GM18870 (cell line): ENCODE measurements at regions not wholly inside any gene's neighbourhood (a gene's known extent, or its start where the extent isn't known, plus 50 kb on each side); places are given as distances from the start of the nearest gene placed in this dataset.
"Not testable (repeated sequence)": the region's sequence is repeated elsewhere in the genome, so short reads cannot be mapped to it uniquely, and the experiment has no call there.

Source experiments
- ATAC-seq: cut with Tn5 transposase; IDR thresholded peaks from one replicate; pipeline ENCODE4 v1.9.1; 2021; ENCODE audit warnings: moderate library complexity; ENCODE audit not compliant: unreplicated experiment

- not testable (repeated sequence) for ATAC-seq
Observed at GRCh38 chr10:78096486-78096885, 62.8 kb downstream of the RPS24 start.

GRCh38 chr10:78102593-78102992, 68.9 kb downstream of the RPS24 start:
- not testable (repeated sequence) for ATAC-seq

DNA sequence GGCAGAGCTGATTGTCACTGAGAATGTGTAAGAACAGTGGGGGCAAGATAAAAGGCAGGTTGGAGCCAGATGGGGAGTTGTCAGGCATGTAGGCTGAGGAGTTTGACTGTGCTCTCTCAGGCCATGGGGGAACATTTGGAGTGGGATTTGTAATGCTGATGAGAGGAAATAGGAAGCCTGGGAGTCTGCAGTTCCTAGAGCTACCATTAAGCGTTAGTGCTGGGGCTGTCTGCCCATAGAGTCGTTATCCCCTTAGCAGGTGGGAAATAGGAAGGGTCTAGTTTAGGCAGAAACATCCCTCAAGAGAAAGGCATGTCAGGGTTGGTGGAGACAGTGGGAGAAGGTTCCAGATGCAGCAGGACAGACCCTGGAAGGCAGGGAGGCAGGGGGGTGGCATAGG, 75.5 kb downstream of the RPS24 start:
- no peak for ATAC-seq

DNA sequence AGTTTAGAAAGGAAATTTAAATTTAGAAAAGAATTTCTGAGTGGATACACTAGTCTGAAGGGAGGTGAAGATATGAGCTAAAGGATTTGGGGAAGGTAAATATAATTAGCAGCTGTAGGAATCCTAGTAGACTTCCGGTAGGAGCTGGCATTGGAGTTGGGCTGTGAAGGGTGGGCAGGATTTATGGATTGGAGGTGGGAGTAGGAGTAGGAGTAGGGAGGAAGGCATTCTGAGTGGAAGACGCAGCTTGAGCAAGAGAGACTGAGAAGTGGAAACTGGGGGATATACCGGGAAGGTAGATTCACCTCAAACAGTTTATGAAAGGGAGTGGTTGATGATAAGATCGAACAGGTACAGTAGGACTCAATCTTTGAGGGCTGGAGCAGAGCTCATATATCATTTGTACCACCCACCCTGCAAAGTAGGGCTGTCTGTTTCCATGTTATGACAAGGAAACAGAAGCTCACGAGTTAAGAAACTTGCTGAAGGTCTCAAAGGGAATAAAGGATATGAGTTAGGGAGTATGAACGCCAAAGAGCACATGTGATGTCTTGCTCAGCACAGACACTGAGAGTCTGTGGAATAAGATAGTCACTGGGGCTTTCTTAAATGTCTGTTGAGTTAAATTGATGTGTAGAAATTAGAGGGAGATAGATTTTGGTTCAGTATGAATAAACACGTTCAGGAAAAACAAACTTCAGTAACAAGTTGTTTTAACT, 81.6 kb downstream of the RPS24 start:
- no peak for ATAC-seq

DNA sequence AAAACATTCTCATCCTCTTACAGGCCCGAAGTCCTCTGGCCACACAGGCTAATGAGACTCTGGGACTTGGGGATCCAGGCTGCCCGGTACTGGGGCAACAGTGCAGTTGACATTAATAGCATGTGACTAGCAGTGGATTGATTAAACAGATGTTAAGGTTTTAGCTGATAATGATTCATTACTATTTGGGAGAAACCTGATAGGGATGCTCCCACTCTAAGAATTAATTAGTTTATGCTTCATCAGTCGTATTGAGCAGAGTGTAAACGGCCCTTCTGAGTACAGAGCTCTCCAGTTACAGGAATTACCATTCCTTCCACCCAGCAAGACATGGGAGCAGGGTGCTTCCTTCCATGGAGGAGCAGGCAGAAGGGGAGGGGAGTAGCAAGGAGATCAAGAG, 82.7 kb downstream of the RPS24 start:
- ATAC-seq = no peak

DNA sequence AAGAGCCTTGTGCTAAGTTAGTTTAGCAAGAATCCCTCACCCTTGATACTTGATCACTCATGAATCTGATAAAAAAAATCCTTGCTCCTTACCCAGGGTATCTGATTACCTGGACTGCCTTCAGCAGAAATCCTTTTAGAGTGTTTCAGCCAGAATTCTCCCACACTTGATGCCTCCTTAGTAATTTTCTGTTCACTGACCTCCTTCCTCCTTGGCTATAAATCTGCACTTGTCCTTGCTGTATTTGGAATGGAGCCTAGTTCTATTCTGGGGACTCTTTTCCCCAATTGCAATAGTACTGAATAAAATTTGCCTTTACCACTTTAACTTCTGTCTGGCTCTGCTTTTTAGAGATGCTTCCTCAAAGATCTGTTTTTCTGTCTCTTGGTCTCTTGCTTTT, 84.9 kb downstream of the RPS24 start:
- no peak for ATAC-seq

- no peak for ATAC-seq
Observed at GRCh38 chr10:78121801-78122200, 88.1 kb downstream of the RPS24 start.

- no peak for ATAC-seq
Observed at GRCh38 chr10:78124167-78124566, 90.5 kb downstream of the RPS24 start.

DNA sequence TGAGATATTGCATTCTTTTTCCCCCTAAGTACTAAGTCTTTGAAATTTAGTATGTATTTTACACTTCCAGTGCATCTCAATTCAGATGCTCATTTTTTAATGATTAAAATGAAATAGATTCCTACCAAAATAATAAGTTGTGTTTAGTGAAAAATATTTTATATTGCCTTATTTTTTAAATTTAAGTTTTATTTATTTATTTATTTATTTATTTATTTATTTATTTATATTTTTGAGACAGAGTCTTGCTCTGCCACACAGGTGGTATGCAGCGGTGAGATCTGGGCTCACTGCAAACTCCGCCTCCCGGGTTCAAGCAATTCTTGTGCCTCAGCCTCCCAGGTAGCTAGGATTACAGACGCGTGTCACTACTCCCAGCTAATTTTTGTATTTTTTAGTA, 95.5 kb downstream of the RPS24 start:
- ATAC-seq = no peak

DNA sequence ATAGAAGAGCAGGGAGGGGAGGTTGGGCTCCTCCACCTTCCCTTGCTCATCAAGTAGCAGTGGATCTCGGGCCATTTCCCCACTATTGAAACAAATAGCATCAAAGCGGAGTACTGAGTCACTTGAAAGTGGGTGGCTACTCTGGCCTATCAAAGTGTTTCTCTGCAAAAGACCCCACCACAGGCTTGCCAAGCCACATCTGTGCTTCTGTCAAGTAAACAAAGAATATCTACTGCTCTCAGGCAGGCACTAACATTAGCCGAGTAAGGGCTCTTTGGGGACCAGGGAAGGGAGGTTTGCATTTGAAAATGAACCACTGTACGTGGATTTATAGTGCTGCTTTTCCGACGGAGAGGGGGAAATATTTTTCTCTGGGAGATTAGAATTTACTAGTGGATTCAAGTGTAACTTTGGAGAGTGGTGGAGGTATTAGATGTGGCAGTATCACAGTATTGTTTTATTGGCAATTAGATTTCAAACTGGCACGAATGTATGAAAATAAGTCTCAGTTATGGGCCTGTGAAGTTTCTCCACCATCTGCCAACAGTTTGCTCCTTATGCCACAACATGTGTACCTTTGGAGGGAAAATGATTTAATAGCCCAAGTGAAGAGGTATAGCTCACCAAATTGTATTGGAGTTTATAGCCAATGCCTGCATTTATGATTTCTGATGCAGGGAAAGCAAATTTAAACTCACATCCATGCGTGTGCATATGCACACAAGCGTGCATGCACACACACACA, 97.5 kb downstream of the RPS24 start:
- no peak for ATAC-seq

DNA sequence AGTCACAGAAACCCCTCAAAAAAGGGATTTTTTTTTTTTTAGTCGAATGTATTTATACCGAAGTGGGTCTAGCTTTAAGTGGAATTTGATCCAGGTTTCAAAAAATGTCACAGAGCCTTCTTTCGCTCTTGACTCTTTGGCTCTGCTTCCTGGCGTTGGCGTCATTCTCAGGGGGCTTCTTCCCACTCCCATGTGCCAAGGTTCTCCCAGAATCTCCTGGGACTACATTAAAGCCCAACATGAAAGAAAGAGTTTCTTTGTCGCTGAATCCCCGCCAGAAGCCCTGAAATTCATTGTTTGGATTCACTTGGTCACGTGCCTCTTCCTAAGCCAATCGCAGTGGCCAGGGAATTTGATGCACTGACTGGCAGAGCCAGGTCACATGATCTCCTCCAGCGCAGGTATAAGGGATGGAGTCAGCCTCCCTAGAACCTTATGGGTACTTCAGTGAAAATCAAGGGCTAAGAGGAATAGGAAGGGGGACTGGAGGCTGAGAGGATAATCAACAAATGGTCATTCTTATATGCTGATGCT, 101.2 kb downstream of the RPS24 start:
- no peak for ATAC-seq

DNA sequence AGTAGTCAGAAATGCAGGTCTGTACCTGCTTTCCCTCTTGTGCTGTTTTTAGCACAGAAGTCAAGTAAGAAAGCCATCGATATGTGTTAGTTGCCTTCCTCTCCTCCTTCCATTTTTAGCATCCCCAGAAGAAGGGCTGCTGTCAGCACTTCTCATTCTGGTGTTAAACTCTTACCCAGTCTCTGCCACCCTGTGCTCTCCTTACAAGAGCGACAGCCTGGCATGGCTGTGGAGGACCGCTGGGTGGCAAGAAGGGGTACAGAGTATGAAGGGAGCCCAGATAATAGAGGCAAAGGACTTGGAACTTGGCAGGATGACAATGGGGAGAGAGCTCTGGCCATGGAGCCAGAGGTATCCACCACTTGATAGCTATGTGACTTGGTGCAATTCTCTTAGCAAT, 103.5 kb downstream of the RPS24 start:
- ATAC-seq = no peak

DNA sequence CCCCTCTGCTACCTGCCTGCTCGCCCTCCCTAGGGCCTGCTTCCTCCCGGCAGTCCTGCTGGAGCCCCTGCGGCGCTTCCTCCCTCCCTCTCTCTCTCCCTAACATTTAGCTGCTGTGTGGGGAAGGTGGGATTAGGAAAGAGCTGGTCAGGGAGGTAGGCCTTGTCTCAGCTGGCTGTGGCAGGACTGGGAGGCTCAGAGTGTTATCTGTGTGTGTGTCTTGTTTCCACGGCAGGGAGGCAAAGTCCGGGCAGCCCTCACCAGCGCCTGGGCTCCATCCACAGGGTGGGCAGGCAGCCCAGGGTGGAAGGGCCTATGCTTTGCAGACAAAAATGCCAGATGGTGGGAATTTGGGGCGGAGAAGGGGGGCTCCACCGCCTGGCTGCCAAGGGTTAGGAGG, 105.7 kb downstream of the RPS24 start:
- ATAC-seq = no peak

- ATAC-seq = no peak
Observed at GRCh38 chr10:78140066-78140630, 106.5 kb downstream of the RPS24 start.

- no peak for ATAC-seq
Observed at GRCh38 chr10:78143576-78143975, 109.9 kb downstream of the RPS24 start.

- ATAC-seq = no peak
Observed at GRCh38 chr10:78146200-78146599, 112.5 kb downstream of the RPS24 start.

DNA sequence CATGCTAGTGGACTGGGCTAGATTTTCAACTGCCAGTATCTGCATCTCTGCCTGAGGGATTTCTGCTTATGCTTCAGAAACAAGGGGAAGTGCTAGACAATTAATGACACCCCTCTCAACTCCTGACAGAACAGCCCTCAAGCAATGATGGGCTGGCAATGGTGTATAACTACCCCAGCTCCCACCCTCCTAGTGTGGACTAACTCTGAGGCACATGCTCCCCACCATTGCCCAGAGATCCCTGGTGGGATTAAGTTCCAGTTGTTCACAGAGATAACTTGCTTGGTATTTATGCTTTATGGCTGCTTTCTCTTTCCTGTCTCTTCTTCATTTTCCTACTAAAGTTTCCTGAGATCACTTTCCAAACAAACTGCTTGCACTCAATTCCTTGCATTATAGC, 113.5 kb downstream of the RPS24 start:
- ATAC-seq = no peak

GRCh38 chr10:78148216-78148960, 114.7 kb downstream of the RPS24 start:
- ATAC-seq = no peak

- ATAC-seq = no peak
Observed at GRCh38 chr10:78148961-78149612, 115.4 kb downstream of the RPS24 start.

DNA sequence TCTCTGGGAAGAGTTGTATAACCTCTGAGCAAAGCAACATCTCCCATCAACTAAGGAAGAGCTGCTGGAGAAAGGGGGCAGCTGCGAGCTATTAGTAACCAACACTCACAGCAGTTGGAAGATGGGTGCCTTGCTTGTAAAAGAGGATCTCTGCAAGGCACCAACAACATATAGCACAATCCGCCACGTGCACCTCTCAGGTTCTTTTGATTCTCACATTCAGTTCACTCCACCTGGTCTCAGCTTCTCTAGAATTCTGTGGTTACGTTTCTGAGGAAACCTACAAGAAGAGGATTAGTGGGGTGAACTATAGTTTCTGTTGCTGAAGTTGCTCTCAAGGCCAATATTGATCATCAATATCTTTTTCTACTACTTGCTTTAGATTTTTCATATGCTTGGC, 117.1 kb downstream of the RPS24 start:
- no peak for ATAC-seq

DNA sequence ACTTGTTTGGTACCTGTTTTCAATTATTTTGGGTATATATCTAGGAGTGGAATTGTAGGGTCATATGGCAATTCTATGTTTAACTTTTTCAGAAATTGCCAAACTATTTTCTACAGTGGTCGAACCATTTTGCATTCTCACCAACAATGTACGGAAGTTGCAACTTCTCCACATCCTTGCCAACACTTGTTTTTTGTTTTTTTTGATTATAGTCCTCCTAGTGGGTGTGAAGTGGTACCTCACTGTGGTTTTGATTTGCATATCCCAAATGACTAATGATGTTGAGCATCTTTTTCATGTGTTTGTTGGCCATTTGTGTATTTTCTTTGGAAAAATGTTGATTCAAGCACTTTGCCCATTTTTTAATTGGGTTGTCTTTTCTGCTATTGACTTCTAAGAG, 122.1 kb downstream of the RPS24 start:
- no peak for ATAC-seq
